HepG2 (cell line): ENCODE measurements at regions not wholly inside any gene's neighbourhood (a gene's known extent, or its start where the extent isn't known, plus 50 kb on each side); places are given as distances from the start of the nearest gene placed in this dataset.

Experiments used
- ATAC-seq: fragments of 200-7000 bp; cut with Tn5 transposase; 3 replicates; pipeline ENCODE4 v1.9.1; 2020; ENCODE audit warnings: mild to moderate bottlenecking, moderate library complexity
- BruUV-seq: library from RNA; stranded (reverse); fragments of 400-500 nt; replicated peaks from 2 replicates; lab custom pipeline; 2021; lab: Mats Ljungman, UMichigan
- CTCF ChIA-PET: fragments of 300-600 bp; formaldehyde crosslinking; extraction: SDS; loops from one replicate; lab custom pipeline; 2021; ENCODE audit warnings: low total read pairs, inconsistent platforms, low intra/inter-chr PET ratio; lab: Yijun Ruan, JAX
- POLR2A ChIA-PET: fragments of 350-600 bp; sonication (Branson Sonifier 250); formaldehyde crosslinking; loops from one replicate; lab custom pipeline; 2020; ENCODE audit warnings: antibody characterized with exemption, inconsistent platforms; lab: Yijun Ruan, JAX
- DNase-seq: peaks from one replicate; pipeline ENCODE4 v3.0.0-alpha.2; 2015; ENCODE audit warnings: low spot score
- FAIRE-seq: peaks from 3 replicates; lab custom pipeline; 2011; peaks lifted over from hg19 to GRCh38; lab: Jason Lieb, UNC
- H2AFZ ChIP-seq: one replicate; pipeline ENCODE4 v1.6.1; 2011; ENCODE audit warnings: low read length, inconsistent platforms
- H3K27ac ChIP-seq: fragments of 300-600 bp; 3 replicates; pipeline ENCODE4 v1.8.0; 2011; ENCODE audit warnings: mixed run types, mild to moderate bottlenecking, mixed read lengths, low read length, inconsistent platforms; ENCODE audit not compliant: insufficient read depth; ENCODE audit errors: extremely low read length
- H3K27me3 ChIP-seq, 2 experiments: fragments of 200-600 bp in 1 of 2; 2 replicates in 1 of 2; 3 replicates in 1 of 2; pipeline versions ENCODE4 v1.6.0 to v1.8.0; 2011; ENCODE audit warnings: low read length in 2 of 2, mild to moderate bottlenecking in 2 of 2, moderate library complexity in 2 of 2, inconsistent platforms in 1 of 2; ENCODE audit not compliant: insufficient read depth in 2 of 2, control insufficient read depth in 1 of 2
- H3K36me3 ChIP-seq, 2 experiments: fragments of 200-600 bp in 1 of 2; replicated peaks in 1 of 2; 2 replicates in 1 of 2; 3 replicates in 1 of 2; pipeline versions ENCODE4 v1.5.1 to v1.8.0; 2011; ENCODE audit warnings: low read length in 2 of 2, inconsistent platforms in 1 of 2; ENCODE audit not compliant: insufficient read depth in 2 of 2, control insufficient read depth in 1 of 2
- H3K4me1 ChIP-seq: 2 replicates; pipeline ENCODE4 v1.5.1; 2012; ENCODE audit warnings: low read length, inconsistent platforms; ENCODE audit not compliant: insufficient read depth
- H3K4me2 ChIP-seq: 2 replicates; pipeline ENCODE4 v1.6.0; 2011; ENCODE audit warnings: low read depth, low read length, inconsistent platforms
- H3K4me3 ChIP-seq, 3 experiments: fragments of 200-600 bp in 1 of 3; sonication (generic), shearing (Covaris generic) in 1 of 3; replicated peaks in 1 of 3; 2 replicates each; pipeline ENCODE4 v1.5.1; 2011 to 2016; ENCODE audit warnings: low read length in 3 of 3, inconsistent platforms in 2 of 3, low read depth in 2 of 3, mild to moderate bottlenecking in 2 of 3, control low read depth in 1 of 3, mixed read lengths in 1 of 3; ENCODE audit not compliant: insufficient read depth in 1 of 3
- H3K79me2 ChIP-seq: one replicate; pipeline ENCODE4 v1.6.1; 2011; ENCODE audit warnings: low read length, inconsistent platforms; ENCODE audit not compliant: insufficient read depth
- H3K9ac ChIP-seq: 2 replicates; pipeline ENCODE4 v1.6.0; 2011; ENCODE audit warnings: mild to moderate bottlenecking, low read depth, low read length, inconsistent platforms; ENCODE audit not compliant: insufficient read depth
- H3K9me3 ChIP-seq: 2 replicates; pipeline ENCODE4 v1.5.1; 2012; ENCODE audit warnings: mild to moderate bottlenecking, low read length
- H4K20me1 ChIP-seq: 2 replicates; pipeline ENCODE4 v1.6.0; 2011; ENCODE audit warnings: inconsistent platforms, mild to moderate bottlenecking, low read length, moderate library complexity; ENCODE audit not compliant: insufficient read depth
- CBFB ChIP-seq: sonication (generic); formaldehyde crosslinking; IDR thresholded peaks from 2 replicates; pipeline ENCODE4 v1.4.0; 2020; ENCODE audit warnings: missing genetic modification reagents
- CREB1 ChIP-seq, 2 experiments: fragments of 450-650 bp in 1 of 2; IDR thresholded peaks; 2 replicates each; pipeline ENCODE4 v1.6.1; 2016 to 2017; ENCODE audit warnings: control low read depth in 1 of 2, mild to moderate bottlenecking in 1 of 2, missing compliant biosample characterization in 1 of 2, missing genetic modification characterization in 1 of 2
- JUN ChIP-seq: sonication (generic); formaldehyde crosslinking; IDR thresholded peaks from 2 replicates; pipeline ENCODE4 v1.4.0; 2020; ENCODE audit warnings: mild to moderate bottlenecking, missing genetic modification reagents
- MED8 ChIP-seq: sonication (generic); formaldehyde crosslinking; IDR thresholded peaks from 2 replicates; pipeline ENCODE4 v1.8.1; 2023; ENCODE audit warnings: mild to moderate bottlenecking, missing genetic modification reagents; ENCODE audit not compliant: insufficient replicate concordance
- ZGPAT ChIP-seq: IDR thresholded peaks from 2 replicates; pipeline ENCODE4 v1.6.1; 2016; ENCODE audit warnings: mild to moderate bottlenecking
- WGBS: methylation state at CpG from one replicate; pipeline ENCODE4 v1.1.6; 2017; ENCODE audit warnings: low lambda C conversion rate; 5-methylcytosine and 5-hydroxymethylcytosine counted together
- in situ Hi-C: cut with HindIII; loops from 2 replicates; pipeline ENCODE4 v1.10.0; 2017; ENCODE audit warnings: low pct_unique_long_range_greater_than_20kb; ENCODE audit not compliant: extremely low pct_ligation_motif_present
- intact Hi-C: fragments of 100-400 bp; cut with micrococcal nuclease; formaldehyde crosslinking; loops from one replicate; pipeline ENCODE4 v1.10.0; 2022; ENCODE audit not compliant: unreplicated experiment

DNA sequence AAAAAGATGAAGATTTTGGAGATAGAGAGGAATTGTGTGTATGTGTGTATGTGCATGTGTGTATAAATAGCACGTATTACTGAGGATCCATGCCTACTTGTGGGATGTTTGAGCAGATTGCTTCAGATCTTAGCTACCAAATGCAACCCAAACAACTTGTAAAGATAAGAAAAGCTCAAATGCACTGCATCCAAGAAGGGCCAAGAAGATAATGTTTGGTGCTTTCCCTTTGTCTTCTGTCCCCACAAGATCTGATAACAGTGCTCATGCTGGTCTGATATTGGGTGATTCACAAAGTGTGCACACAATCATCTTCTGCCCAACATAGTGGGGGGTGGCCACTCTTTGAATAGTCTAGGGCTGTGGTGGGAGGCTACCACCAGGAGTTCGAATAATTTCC, 284.8 kb upstream of the CYRIA start:
- FAIRE-seq = no peak
- H3K9ac ChIP-seq = no peak overlapping the region
- no peak overlapping the region for H2AFZ ChIP-seq
- no peak for TF ChIP-seq MED8 (CRISPR knock-in tag)
- no peak for TF ChIP-seq ZGPAT (CRISPR knock-in tag)
- TF ChIP-seq CBFB (CRISPR knock-in tag) = no peak
- no peak overlapping the region for H3K4me2 ChIP-seq
- intact Hi-C loops (no loop called here), in situ Hi-C loops (no loop called here)
- H3K79me2 ChIP-seq = no peaks in the 10 kb centered on the region
- H3K4me3 ChIP-seq = no peak overlapping the region
- WGBS = 3% methylated on average over 2 of the region's 2 CpGs
- H4K20me1 ChIP-seq = no peaks in the 10 kb centered on the region
- H3K27ac ChIP-seq = no peak overlapping the region
- ChIA-PET CTCF (no interaction called here), POLR2A (no interaction called here)
- BruUV-seq = no TSS peak
- no peaks in the 10 kb centered on the region for H3K27me3 ChIP-seq
- H3K36me3 ChIP-seq = no peaks in the 10 kb centered on the region
- DNase-seq = no peak
- ATAC-seq = no peak
- no peaks in the 10 kb centered on the region for H3K9me3 ChIP-seq
- H3K4me1 ChIP-seq = no peaks in the 10 kb centered on the region

GRCh38 chr2:16948710-16949109, 283.1 kb upstream of the CYRIA start:
- H3K36me3 ChIP-seq = no peaks in the 10 kb centered on the region
- in situ Hi-C loops (no loop called here), intact Hi-C loops (no loop called here)
- no peaks in the 10 kb centered on the region for H3K9me3 ChIP-seq
- no peak for DNase-seq
- no peak overlapping the region for H3K4me3 ChIP-seq
- CTCF ChIA-PET = no interaction called here
- no TSS peak for BruUV-seq
- no peaks in the 10 kb centered on the region for H3K79me2 ChIP-seq
- H4K20me1 ChIP-seq = no peaks in the 10 kb centered on the region
- no peaks in the 10 kb centered on the region for H3K27me3 ChIP-seq
- no peak overlapping the region for H2AFZ ChIP-seq
- H3K9ac ChIP-seq = no peak overlapping the region
- no peak for ATAC-seq
- H3K27ac ChIP-seq = no peak overlapping the region
- FAIRE-seq = no peak
- POLR2A ChIA-PET = no interaction called here
- no peak overlapping the region for H3K4me2 ChIP-seq
- no peaks in the 10 kb centered on the region for H3K4me1 ChIP-seq
- TF ChIP-seq JUN (CRISPR knock-in tag) (no peak), CREB1 (IDR thresholded peaks at IDR 0.05) (peak; percentile 80), CREB1 (CRISPR knock-in tag; IDR thresholded peaks at IDR 0.05) (no peak)
